HG02870 (cell line): ENCODE measurements at regions not wholly inside any gene's neighbourhood (a gene's known extent, or its start where the extent isn't known, plus 50 kb on each side); places are given as distances from the start of the nearest gene placed in this dataset.

ENCODE experiments used
- ATAC-seq: cut with Tn5 transposase; IDR thresholded peaks from one replicate; pipeline ENCODE4 v1.9.1; 2021; ENCODE audit warnings: mild to moderate bottlenecking, moderate library complexity; ENCODE audit not compliant: unreplicated experiment

- ATAC-seq = no peak
Observed at GRCh38 chr1:163864207-163864606, 542.5 kb downstream of the NUF2 start.

DNA sequence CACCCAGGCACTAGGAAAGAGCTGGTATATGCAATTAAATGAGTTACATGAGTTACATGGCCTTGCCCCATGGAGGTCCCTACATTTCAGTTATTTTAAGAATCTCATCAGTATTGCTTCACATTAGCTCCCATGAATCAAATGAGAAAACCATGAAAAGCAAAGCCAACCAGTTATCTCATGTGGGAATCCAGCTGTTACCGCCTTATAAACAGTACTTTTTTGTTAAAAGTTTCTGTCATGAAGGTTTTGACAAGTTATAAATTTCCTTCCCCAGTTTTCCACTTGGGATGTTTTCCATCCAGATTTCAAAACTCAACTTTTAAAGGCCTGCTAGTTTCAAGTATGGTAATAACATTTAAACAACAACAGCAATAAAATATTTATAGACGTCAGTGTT lies 544.8 kb downstream of the NUF2 start:
- no peak for ATAC-seq

DNA sequence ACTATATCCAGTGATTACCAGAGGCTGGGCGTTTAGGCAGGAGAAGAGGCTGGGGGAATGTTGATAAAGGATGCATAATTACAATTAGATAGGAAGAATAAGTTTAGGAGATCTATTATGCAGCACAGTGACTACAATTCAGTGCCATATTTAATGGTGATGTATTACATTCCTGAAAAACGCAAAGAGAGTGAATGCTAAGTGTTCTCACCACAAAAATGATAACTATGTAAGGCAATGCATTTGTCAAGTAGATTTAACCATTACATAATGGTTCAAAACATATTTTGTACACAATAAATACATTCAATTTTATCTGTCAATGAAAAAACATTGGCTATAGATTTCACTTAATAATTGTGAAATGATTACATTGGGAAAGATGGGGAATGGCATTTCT lies 548.9 kb downstream of the NUF2 start:
- ATAC-seq = no peak

- no peak for ATAC-seq
Observed at GRCh38 chr1:163872067-163872466, 550.3 kb downstream of the NUF2 start.

- ATAC-seq = no peak
Observed at GRCh38 chr1:163874070-163874469, 552.3 kb downstream of the NUF2 start.

- ATAC-seq = no peak
Observed at GRCh38 chr1:163875200-163875926, 553.6 kb downstream of the NUF2 start.

DNA sequence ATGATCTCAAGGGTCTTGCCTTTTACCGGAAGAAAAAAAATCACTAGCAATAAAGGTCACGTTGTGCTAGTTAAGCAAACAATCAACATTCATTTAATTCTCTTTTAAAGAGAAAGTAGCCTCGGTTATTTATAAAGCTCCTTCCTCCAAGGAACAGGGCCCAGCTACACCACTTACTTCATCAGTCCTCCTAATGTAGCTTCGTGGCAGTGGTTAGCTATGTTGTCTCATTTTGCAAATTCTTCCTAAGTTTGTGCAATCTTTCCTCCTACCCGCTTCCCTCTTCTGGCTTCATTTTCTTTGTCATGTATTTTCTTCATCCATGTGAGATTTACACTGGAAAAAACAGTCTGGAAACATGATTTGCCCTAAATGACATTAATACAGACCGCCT lies 554.2 kb downstream of the NUF2 start:
- ATAC-seq = no peak

- ATAC-seq = no peak
Observed at GRCh38 chr1:163876546-163876945, 554.8 kb downstream of the NUF2 start.

- no peak for ATAC-seq
Observed at GRCh38 chr1:163877016-163877415, 555.3 kb downstream of the NUF2 start.

- ATAC-seq = no peak
Observed at GRCh38 chr1:163885510-163885909, 563.8 kb downstream of the NUF2 start.

GRCh38 chr1:163896001-163896400 lies 574.2 kb downstream of the NUF2 start:
- no peak for ATAC-seq

DNA sequence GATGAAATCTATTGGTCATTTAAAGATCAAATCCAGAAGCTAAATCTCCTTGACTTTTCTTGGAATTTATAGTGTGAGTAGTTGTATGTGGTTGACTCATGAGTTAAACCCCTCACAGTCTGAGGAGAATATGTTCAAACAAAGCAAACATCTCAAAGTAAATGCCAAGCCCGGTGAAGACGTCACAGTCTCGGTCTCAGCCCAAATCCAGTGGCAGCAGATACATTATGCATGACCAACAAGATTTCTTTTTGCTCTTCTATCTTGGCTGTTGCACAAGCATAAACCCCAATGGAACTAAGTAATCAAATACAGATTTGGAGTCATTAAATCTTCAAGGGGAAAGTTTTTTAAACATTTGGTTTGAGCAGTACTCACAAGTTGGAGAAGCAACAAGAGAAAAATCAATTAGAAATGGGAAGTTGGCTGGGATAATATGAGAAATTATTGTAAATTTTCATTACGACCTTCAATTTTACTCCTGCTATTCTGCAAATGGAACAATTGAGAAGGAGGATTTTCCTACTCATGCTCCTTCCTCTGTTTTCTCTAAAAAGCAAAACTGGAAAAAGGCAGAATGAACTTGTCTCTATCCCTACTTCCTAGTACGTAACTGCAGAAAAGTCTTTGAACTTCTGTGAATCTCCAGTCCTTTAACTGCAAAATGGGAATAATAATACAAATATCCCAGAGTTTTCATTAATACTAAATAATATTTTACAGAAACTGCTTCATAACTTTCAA lies 575.8 kb downstream of the NUF2 start:
- ATAC-seq = no peak

DNA sequence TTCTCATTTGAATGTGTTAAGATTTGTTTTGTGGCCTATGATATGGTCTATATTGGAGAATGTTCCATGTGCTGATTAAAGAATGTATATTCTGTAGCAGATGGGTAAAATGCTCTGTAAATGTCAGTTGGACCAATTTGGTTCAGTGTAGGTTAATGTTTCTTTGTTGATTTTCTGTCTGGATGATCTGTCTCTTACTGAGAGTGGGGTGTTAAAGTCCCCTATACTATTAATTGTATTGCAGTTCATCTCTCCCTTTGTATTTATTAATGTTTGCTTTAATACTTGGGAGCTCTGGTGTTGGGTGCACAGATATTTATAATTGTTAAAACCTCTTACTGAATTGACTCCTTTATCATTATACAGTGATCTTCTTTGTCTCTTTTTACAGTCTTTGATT lies 584.5 kb downstream of the NUF2 start:
- ATAC-seq = no peak

DNA sequence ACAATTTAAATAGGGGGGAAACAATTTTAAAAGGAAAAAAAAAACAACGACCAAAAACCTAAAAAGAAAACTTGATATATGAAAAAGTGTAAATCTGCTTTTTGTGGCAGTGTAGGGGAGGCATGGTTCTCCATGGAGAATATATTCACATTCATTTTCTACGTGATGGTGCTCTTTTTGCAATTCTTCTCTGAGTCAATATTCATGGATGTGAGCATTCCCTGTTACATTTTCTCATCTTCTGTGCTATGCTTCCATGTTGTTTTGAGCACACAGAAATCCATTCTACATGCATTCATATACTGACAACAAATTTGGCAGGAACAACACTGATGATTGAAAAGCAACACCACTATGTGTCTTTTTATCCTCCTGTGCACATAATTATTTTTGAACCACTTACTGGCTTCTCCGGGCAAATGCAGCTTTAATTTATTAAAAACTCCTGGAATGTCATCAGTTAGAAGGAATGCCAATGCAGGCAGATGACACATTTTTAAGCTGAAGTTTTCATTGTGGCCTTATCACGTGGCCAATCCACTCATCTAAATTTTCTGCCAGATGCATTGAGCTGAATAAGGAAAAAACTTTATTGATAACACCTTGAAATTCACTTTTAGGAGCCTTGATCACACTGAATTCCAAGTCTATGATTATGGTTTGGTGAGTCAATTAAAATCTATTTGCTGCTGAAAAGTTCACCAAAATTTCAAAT lies 590.6 kb downstream of the NUF2 start:
- ATAC-seq = no peak

- peak; percentile 85 for ATAC-seq
Observed at GRCh38 chr1:163914785-163915413, 593.1 kb downstream of the NUF2 start.

DNA sequence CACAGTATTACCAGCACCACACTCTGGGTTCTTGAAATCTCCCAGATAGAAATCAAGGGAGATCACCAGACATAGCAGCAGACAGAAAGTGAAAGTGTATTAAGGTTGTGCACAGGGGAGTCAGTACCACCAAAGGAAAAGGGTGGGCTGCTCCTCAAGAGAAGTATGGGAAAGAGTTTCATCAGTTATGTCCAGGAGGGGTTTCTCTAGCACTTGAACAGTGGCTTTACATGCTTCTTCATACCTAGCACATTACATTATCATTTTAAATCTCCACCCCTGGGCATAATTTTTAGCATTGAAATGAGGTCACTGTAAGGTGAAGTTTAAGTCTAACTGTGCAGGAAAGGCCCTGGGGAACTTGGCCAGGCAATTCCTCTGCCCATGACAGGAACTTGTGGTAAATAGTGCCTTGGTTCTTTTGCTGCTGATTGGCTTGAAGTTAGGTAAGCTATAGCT lies 601.0 kb downstream of the NUF2 start:
- ATAC-seq = peak; percentile 82

DNA sequence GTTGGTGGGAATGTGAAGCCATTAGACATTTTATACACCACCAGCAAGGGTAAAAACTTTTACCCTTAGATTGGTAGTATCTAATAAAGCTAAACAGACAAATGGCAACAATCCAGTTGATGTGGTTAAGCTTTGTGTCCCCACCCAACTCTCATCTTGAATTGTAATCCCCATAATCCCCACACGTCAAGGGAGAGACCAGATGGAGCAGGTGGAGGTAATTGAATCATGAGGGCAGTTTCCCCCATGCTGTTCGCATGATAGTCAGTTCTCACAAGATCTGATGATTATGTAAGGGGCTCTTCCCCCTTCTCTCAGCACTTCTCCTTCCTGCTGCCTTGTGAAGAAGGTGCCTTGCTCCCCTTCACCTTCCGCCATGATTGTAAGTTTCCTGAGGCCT lies 602.3 kb downstream of the NUF2 start:
- ATAC-seq = no peak

DNA sequence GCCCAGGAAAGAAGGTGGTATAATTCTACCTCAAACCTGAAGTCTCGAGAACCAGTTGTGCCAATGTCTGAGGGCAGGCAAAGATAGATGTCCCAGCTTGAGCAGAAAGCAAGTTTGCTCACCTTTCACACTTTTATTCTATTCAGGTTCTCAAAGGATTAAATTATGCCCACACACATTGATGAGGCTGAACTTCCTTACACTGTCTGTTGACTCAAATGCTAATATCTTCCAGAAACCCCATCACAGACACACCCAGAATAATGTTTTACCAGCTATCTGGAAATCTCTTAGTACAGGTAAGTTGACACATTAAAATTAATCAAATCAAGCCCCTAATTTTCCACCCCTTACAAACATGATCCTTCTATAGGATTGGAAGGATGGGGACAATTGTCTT lies 605.7 kb downstream of the NUF2 start:
- no peak for ATAC-seq

GRCh38 chr1:163928069-163928468 lies 606.3 kb downstream of the NUF2 start:
- no peak for ATAC-seq

DNA sequence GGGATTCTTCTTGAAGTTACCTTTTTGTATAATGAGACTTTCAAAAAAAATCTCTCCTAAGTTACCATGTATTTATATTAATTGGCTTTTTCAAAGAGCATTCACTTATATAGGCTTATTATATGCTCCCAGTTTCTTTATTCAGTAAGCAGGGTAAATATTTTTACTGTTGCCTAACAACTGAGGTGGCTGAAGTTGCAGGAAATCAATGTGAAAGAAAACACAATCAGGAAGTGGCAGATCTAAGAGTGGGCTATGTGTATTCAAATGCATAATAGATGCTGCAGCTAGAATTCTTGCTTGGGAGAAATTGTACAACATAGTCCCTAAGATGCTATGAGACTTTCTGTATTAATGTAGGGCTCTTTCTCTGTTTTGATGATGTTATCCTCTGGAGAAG lies 606.9 kb downstream of the NUF2 start:
- ATAC-seq = no peak

GRCh38 chr1:163932901-163933300 lies 611.1 kb downstream of the NUF2 start:
- no peak for ATAC-seq
